B cell (primary cell): ENCODE measurements at regions not wholly inside any gene's neighbourhood (a gene's known extent, or its start where the extent isn't known, plus 50 kb on each side); places are given as distances from the start of the nearest gene placed in this dataset.

Source experiments
- ATAC-seq: fragments of 200-7000 bp; cut with Tn5 transposase; one replicate; pipeline ENCODE4 v1.10.0; 2021; ENCODE audit warnings: low read depth, mild to moderate bottlenecking, moderate number of reproducible peaks, moderate library complexity
- CTCF ChIA-PET: fragments of 350-600 bp; sonication (Branson Sonifier 250); formaldehyde crosslinking; loops from one replicate; lab custom pipeline; 2021; ENCODE audit warnings: antibody characterized with exemption, inconsistent platforms; lab: Charles Lee
- POLR2A ChIA-PET: fragments of 350-600 bp; sonication (Branson Sonifier 250); formaldehyde crosslinking; loops from one replicate; lab custom pipeline; 2021; ENCODE audit warnings: antibody characterized with exemption; lab: Charles Lee
- DNase-seq: peaks from one replicate; pipeline ENCODE4 v3.0.0; 2013
- H2AFZ ChIP-seq: 2 replicates; pipeline ENCODE4 v1.6.1; 2012; ENCODE audit warnings: mild to moderate bottlenecking, low read depth, low read length; ENCODE audit not compliant: insufficient read depth, poor library complexity, severe bottlenecking
- H3K27ac ChIP-seq, 2 donors: 1 replicate in 1 of 2; 2 replicates in 1 of 2; pipeline ENCODE4 v1.5.1; 2012 to 2013; ENCODE audit warnings: low read length in 2 of 2, mild to moderate bottlenecking in 2 of 2, moderate library complexity in 1 of 2
- H3K27me3 ChIP-seq, 4 experiments: fragments of 200-600 bp in 1 of 4; sonication (generic) in 1 of 4; replicated peaks in 1 of 4; 1 replicate in 2 of 4; 2 replicates in 2 of 4; pipeline versions ENCODE4 v1.6.1 to v1.7.0; 2013 to 2016; ENCODE audit warnings: low read length in 3 of 4, mild to moderate bottlenecking in 2 of 4, mixed read lengths in 1 of 4, moderate library complexity in 1 of 4; ENCODE audit not compliant: insufficient read depth in 4 of 4, control insufficient read depth in 3 of 4; ENCODE audit errors: control extremely low read depth in 1 of 4
- H3K36me3 ChIP-seq, 2 experiments: replicated peaks in 1 of 2; 1 replicate in 1 of 2; 2 replicates in 1 of 2; pipeline versions ENCODE4 v1.6.1 to v1.7.1; 2013; ENCODE audit warnings: low read length in 1 of 2; ENCODE audit not compliant: insufficient read depth in 2 of 2, control insufficient read depth in 1 of 2; ENCODE audit errors: control extremely low read depth in 1 of 2, extremely low read depth in 1 of 2
- H3K4me1 ChIP-seq, 2 donors: fragments of 200-600 bp in 1 of 2; sonication (generic) in 1 of 2; 1 replicate in 1 of 2; 2 replicates in 1 of 2; pipeline versions ENCODE4 v1.5.1 to v1.6.1; 2013 to 2017; ENCODE audit warnings: low read length in 2 of 2; ENCODE audit not compliant: control insufficient read depth in 2 of 2, insufficient read depth in 2 of 2
- H3K4me2 ChIP-seq: replicated peaks from 2 replicates; pipeline ENCODE3; 2012; ENCODE audit warnings: mild to moderate bottlenecking, low read depth, low read length; ENCODE audit not compliant: poor library complexity, severe bottlenecking
- H3K4me3 ChIP-seq, 5 experiments: fragments of 200-600 bp in 1 of 5; sonication (generic) in 1 of 5; 1 replicate in 3 of 5; 2 replicates in 2 of 5; pipeline versions ENCODE4 v1.5.1 to v1.7.0; 2011 to 2016; ENCODE audit warnings: low read length in 4 of 5, mild to moderate bottlenecking in 4 of 5, low read depth in 2 of 5, control low read depth in 1 of 5, moderate library complexity in 1 of 5; ENCODE audit not compliant: insufficient read depth in 1 of 5; ENCODE audit errors: control extremely low read depth in 1 of 5, extremely low read depth in 1 of 5
- H3K79me2 ChIP-seq: fragments of 200-600 bp; sonication (generic); one replicate; pipeline ENCODE4 v1.6.0; 2016; ENCODE audit warnings: low read length; ENCODE audit not compliant: control insufficient read depth, insufficient read depth
- H3K9ac ChIP-seq: fragments of 200-600 bp; sonication (generic); 2 replicates; pipeline ENCODE4 v1.6.1; 2017; ENCODE audit warnings: mild to moderate bottlenecking, low read length, moderate library complexity
- H3K9me3 ChIP-seq, 3 donors: one replicate each; pipeline versions ENCODE4 v1.6.1 to v1.7.1; 2013; ENCODE audit warnings: low read length in 2 of 3; ENCODE audit not compliant: control insufficient read depth in 2 of 3, insufficient read depth in 1 of 3; ENCODE audit errors: control extremely low read depth in 1 of 3
- H4K20me1 ChIP-seq: 2 replicates; pipeline ENCODE4 v1.6.0; 2012; ENCODE audit warnings: mild to moderate bottlenecking, low read length; ENCODE audit not compliant: insufficient read depth, control insufficient read depth, poor library complexity, severe bottlenecking
- H3K27ac Mint-ChIP-seq: one replicate; pipeline ENCODE4 v1.8.0; 2021; ENCODE audit warnings: mixed read lengths
- H3K27me3 Mint-ChIP-seq: one replicate; pipeline ENCODE4 v1.8.0; 2021; ENCODE audit warnings: mixed read lengths
- H3K4me1 Mint-ChIP-seq: one replicate; pipeline ENCODE4 v1.8.0; 2021; ENCODE audit warnings: mixed read lengths
- H3K4me3 Mint-ChIP-seq: one replicate; pipeline ENCODE4 v1.8.0; 2021; ENCODE audit warnings: mixed read lengths
- H3K9me3 Mint-ChIP-seq: one replicate; pipeline ENCODE4 v1.8.0; 2022; ENCODE audit warnings: mixed read lengths; ENCODE audit not compliant: insufficient read depth
- EZH2 ChIP-seq: IDR thresholded peaks from 2 replicates; pipeline ENCODE4 v1.6.1; 2012; ENCODE audit warnings: borderline replicate concordance, low read depth, mild to moderate bottlenecking, moderate library complexity, low read length; ENCODE audit not compliant: insufficient read depth, poor library complexity, severe bottlenecking
- WGBS: methylation state at CpG from one replicate; pipeline ENCODE4 v1.1.5; 2013; ENCODE audit warnings: missing lambda C conversion rate; ENCODE audit not compliant: insufficient coverage; 5-methylcytosine and 5-hydroxymethylcytosine counted together
- intact Hi-C: fragments of 100-400 bp; cut with micrococcal nuclease; formaldehyde crosslinking; loops from one replicate; pipeline ENCODE4 v1.10.0; 2022
- TF ChIP-seq, protein P1 (sequence below): fragments of 200-600 bp; IDR thresholded peaks from one replicate; pipeline ENCODE4 v1.8.0; 2022; ENCODE audit warnings: antibody characterized with exemption, mild to moderate bottlenecking

DNA sequence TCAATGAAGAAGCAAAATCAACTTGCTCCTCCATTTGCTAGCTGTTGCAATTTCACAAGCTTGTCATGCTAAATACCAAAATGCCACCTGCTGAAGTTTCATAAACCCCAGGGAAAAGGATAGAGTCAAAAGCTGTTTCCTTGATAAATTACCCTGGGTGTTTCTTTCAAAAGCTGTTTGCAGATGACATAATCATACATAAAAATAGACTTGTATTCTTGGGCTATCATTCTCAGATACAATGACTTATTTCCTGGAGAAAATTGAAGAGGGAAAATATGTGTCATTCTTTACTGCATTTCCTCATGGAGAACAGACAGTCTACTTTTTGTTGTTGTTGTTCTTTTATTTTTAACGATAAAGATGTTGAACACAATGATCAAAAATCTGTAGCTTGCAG, 119.2 kb downstream of the GALC start:
- no peaks in the 10 kb centered on the region for H3K9me3 ChIP-seq
- peaks cover 5% of the 10 kb centered on the region for H3K27me3 Mint-ChIP-seq
- TF ChIP-seq, protein P1, sequence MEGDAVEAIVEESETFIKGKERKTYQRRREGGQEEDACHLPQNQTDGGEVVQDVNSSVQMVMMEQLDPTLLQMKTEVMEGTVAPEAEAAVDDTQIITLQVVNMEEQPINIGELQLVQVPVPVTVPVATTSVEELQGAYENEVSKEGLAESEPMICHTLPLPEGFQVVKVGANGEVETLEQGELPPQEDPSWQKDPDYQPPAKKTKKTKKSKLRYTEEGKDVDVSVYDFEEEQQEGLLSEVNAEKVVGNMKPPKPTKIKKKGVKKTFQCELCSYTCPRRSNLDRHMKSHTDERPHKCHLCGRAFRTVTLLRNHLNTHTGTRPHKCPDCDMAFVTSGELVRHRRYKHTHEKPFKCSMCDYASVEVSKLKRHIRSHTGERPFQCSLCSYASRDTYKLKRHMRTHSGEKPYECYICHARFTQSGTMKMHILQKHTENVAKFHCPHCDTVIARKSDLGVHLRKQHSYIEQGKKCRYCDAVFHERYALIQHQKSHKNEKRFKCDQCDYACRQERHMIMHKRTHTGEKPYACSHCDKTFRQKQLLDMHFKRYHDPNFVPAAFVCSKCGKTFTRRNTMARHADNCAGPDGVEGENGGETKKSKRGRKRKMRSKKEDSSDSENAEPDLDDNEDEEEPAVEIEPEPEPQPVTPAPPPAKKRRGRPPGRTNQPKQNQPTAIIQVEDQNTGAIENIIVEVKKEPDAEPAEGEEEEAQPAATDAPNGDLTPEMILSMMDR: no peak
- TF ChIP-seq EZH2: no peak
- no peaks in the 10 kb centered on the region for H3K4me1 ChIP-seq
- H3K36me3 ChIP-seq: no peaks in the 10 kb centered on the region
- H3K27ac Mint-ChIP-seq: no peak overlapping the region
- no peak overlapping the region for H3K4me3 ChIP-seq
- DNase-seq (no peak), ATAC-seq (no peak)
- H3K9ac ChIP-seq: no peak overlapping the region
- no peaks in the 10 kb centered on the region for H4K20me1 ChIP-seq
- no peaks in the 10 kb centered on the region for H3K27me3 ChIP-seq
- H3K4me1 Mint-ChIP-seq: no peaks in the 10 kb centered on the region
- H3K4me3 Mint-ChIP-seq: no peak overlapping the region
- no peak overlapping the region for H2AFZ ChIP-seq
- intact Hi-C loops: no loop called here
- no peak overlapping the region for H3K27ac ChIP-seq
- no peak overlapping the region for H3K4me2 ChIP-seq
- H3K9me3 Mint-ChIP-seq: no peaks in the 10 kb centered on the region
- CTCF ChIA-PET: no interaction called here
- WGBS: no CpG with 5 or more reads among the region's 1 CpG
- POLR2A ChIA-PET: no interaction called here
- no peaks in the 10 kb centered on the region for H3K79me2 ChIP-seq

DNA sequence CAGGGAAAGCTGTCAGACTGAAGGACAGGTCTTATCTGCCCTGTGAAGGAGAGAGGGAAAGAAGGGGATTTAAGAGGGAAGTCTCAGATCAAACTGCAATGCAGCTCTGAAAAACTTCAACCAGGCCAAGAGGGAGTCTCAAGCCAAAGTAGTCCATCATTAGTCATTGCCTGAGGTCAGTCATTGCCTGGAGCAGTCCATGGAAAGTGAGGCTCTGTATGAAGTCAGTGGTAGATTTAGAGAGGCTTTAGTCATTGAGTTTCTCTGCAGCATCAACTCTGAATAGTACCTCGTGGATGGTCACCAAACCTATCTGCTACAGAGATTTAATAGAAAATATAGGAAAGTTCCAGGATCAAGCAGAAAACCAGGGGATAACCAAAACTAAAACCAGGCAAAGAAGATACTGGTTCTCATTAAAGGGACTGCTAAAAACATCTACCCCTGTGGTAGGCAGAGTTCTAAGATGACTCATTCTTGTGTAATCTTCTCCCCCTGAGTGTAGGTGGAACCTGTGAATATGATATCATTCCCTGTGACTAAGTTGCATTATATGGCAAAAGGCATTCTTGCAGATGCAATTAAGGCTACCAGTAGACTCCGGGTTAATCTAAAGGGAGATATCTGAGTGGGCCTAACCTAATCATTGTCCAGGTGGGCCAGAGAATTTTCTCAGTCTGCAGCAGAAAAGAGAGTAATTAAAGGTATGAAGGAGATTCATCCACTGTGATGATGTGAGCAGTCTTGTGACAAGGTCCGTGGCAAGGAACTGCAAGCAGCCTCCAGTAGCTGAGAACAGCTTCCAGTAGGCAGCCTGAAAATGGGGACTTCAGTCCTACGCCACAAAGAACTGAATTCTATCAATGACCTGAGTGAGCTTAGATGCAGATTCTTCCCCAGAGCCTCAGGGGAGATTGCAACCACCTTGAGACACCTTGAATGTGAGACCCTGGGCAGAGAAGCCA, 123.1 kb downstream of the GALC start:
- CTCF ChIA-PET: no interaction called here
- no peaks in the 10 kb centered on the region for H3K9me3 Mint-ChIP-seq
- intact Hi-C loops: no loop called here
- ATAC-seq: no peak
- Histone ChIP-seq H2AFZ (no peak overlapping the region), H3K9ac (no peak overlapping the region), H3K4me3 (no peak overlapping the region), H4K20me1 (no peaks in the 10 kb centered on the region), H3K4me2 (no peak overlapping the region), H3K79me2 (no peaks in the 10 kb centered on the region), H3K9me3 (no peaks in the 10 kb centered on the region), H3K27me3 (no peaks in the 10 kb centered on the region), H3K36me3 (no peaks in the 10 kb centered on the region), H3K27ac (no peak overlapping the region), H3K4me1 (no peaks in the 10 kb centered on the region)
- H3K4me3 Mint-ChIP-seq: no peak overlapping the region
- DNase-seq: no peak
- H3K27ac Mint-ChIP-seq: no peak overlapping the region
- H3K27me3 Mint-ChIP-seq: peaks cover 3% of the 10 kb centered on the region
- WGBS: 95% methylated on average over 3 of the region's 4 CpGs
- H3K4me1 Mint-ChIP-seq: no peaks in the 10 kb centered on the region
- TF ChIP-seq, protein P1: no peak
- TF ChIP-seq EZH2: no peak
- POLR2A ChIA-PET: no interaction called here
